ENCODE measurements at regions not wholly inside any gene's neighbourhood (a gene's known extent, or its start where the extent isn't known, plus 50 kb on each side); places are given as distances from the start of the nearest gene placed in this dataset.

DNA sequence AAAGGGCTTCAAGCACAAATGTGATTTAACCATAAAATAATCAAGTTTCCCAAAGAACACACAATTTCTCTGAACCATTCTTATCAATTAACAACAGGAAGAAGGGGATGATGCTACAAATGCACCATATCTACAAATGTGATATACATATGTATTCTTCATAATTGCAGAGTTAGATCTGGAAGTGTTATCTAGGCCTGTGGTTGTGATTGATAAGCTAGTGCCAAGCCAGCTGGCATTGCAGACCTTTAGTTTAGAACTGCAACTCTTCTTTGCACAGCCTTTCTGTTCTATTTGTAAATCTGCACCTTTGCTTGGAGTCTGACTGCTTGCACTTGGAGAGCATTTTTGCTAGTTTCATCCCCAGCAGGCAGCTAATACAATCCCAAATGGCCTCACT lies 145.5 kb upstream of the NPY2R start:
- TF ChIP-seq, protein P1, sequence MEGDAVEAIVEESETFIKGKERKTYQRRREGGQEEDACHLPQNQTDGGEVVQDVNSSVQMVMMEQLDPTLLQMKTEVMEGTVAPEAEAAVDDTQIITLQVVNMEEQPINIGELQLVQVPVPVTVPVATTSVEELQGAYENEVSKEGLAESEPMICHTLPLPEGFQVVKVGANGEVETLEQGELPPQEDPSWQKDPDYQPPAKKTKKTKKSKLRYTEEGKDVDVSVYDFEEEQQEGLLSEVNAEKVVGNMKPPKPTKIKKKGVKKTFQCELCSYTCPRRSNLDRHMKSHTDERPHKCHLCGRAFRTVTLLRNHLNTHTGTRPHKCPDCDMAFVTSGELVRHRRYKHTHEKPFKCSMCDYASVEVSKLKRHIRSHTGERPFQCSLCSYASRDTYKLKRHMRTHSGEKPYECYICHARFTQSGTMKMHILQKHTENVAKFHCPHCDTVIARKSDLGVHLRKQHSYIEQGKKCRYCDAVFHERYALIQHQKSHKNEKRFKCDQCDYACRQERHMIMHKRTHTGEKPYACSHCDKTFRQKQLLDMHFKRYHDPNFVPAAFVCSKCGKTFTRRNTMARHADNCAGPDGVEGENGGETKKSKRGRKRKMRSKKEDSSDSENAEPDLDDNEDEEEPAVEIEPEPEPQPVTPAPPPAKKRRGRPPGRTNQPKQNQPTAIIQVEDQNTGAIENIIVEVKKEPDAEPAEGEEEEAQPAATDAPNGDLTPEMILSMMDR (IDR thresholded peaks at IDR 0.05; ENCODE audit: poor library complexity), result no peak
- TF ChIP-seq EZH2 (IDR thresholded peaks at IDR 0.05; ENCODE audit: borderline replicate concordance) (no peak), EZH2phosphoT487 (IDR thresholded peaks at IDR 0.05; ENCODE audit: low read depth, severe bottlenecking, unreplicated experiment) (no peak)

All from hepatocyte (in vitro differentiated cells).